Uterus (tissue), 3 donors: ENCODE measurements at regions not wholly inside any gene's neighbourhood (a gene's known extent, or its start where the extent isn't known, plus 50 kb on each side); places are given as distances from the start of the nearest gene placed in this dataset.
"Not testable (repeated sequence)": the region's sequence is repeated elsewhere in the genome, so short reads cannot be mapped to it uniquely, and the experiment has no call there.

Experiments used
- DNase-seq, 2 donors: peaks; one replicate each; pipeline ENCODE4 v3.0.0-alpha.2; 2019 to 2020
- H3K27ac ChIP-seq, 2 donors: fragments of 200-600 bp; sonication (generic); 1 replicate in 1 of 2; 2 replicates in 1 of 2; pipeline ENCODE4 v1.5.1; 2016 to 2018
- H3K27me3 ChIP-seq, 2 donors: fragments of 200-600 bp; sonication (generic); one replicate each; pipeline ENCODE4 v1.5.1; 2018 to 2019; ENCODE audit warnings: control low read depth in 1 of 2
- H3K36me3 ChIP-seq, 2 donors: fragments of 200-600 bp; sonication (generic); one replicate each; pipeline ENCODE4 v1.5.1; 2019; ENCODE audit warnings: control low read depth in 1 of 2
- H3K4me1 ChIP-seq, 2 donors: fragments of 200-600 bp; sonication (generic); one replicate each; pipeline ENCODE4 v1.5.1; 2018 to 2019; ENCODE audit warnings: control low read depth in 1 of 2
- H3K4me3 ChIP-seq, 2 donors: fragments of 200-600 bp; sonication (generic); 1 replicate in 1 of 2; 2 replicates in 1 of 2; pipeline ENCODE4 v1.5.1; 2018 to 2019; ENCODE audit warnings: mild to moderate bottlenecking in 1 of 2
- H3K9me3 ChIP-seq, 2 donors: fragments of 200-600 bp; sonication (generic); one replicate each; pipeline ENCODE4 v1.5.1; 2019; ENCODE audit warnings: control low read depth in 1 of 2
- POLR2A ChIP-seq, 2 donors: fragments of 450-650 bp; IDR thresholded peaks; one replicate each; pipeline ENCODE4 v1.6.1; 2016; ENCODE audit warnings: antibody characterized with exemption in 2 of 2, mild to moderate bottlenecking in 1 of 2, moderate library complexity in 1 of 2
- intact Hi-C: fragments of 100-400 bp; cut with DNase I; formaldehyde crosslinking; loops from one replicate; pipeline ENCODE4 v1.15.1; 2023; ENCODE audit warnings: low total_unique reads
- TF ChIP-seq, protein P1 (sequence below), 4 experiments: fragments of 200-600 bp in 2 of 4; fragments of 450-650 bp in 2 of 4; sonication (generic) in 2 of 4; IDR thresholded peaks; one replicate each; pipeline ENCODE4 v1.5.1; 2016 to 2019; ENCODE audit warnings: antibody characterized with exemption in 4 of 4, mild to moderate bottlenecking in 2 of 4, moderate library complexity in 1 of 4
- donor health status: DM: yes; HTN: yes; CAD: no.

DNA sequence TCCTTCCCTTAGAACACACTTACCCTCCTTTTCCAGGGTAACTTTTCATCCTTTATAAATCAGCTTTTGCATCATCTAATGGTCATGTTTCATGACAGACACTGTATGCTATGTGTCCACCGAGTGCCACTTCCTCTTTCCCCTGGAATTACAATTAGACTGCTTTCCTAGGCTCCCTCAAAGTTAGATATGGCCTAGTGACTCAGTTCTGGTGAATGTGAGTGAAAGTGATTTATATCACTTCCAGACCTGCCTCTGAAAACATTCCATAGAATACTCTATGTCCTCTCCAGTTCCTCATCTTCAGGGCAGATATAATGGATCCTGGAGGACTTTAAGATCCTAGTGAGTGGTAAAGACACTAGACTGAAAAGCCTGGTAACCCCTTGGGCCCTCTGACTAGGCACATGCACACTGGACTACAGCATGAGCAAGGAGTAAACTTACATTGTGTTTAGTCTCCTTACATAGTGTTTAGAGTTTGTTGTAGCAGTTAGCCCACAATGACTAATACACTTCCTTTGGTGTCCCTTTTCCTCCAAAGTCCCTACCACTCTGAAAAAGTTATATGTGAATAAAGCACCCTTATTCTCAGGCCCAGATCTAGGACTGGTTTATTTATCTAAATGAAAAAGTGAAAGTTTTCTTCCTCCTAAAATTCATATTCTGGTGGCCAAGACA is 59.3 kb downstream of the GPR88 start:
- Histone ChIP-seq H3K4me1 (no peaks in the 10 kb centered on the region), H3K27ac (no peak overlapping the region), H3K9me3 (no peaks in the 10 kb centered on the region), H3K27me3 (no peaks in the 10 kb centered on the region), H3K36me3 (no peaks in the 10 kb centered on the region), H3K4me3 (no peak overlapping the region)
- intact Hi-C loops, result no loop called here
- DNase-seq, result no peak
- no peak for TF ChIP-seq POLR2A (IDR thresholded peaks at IDR 0.05)
- TF ChIP-seq, protein P1, sequence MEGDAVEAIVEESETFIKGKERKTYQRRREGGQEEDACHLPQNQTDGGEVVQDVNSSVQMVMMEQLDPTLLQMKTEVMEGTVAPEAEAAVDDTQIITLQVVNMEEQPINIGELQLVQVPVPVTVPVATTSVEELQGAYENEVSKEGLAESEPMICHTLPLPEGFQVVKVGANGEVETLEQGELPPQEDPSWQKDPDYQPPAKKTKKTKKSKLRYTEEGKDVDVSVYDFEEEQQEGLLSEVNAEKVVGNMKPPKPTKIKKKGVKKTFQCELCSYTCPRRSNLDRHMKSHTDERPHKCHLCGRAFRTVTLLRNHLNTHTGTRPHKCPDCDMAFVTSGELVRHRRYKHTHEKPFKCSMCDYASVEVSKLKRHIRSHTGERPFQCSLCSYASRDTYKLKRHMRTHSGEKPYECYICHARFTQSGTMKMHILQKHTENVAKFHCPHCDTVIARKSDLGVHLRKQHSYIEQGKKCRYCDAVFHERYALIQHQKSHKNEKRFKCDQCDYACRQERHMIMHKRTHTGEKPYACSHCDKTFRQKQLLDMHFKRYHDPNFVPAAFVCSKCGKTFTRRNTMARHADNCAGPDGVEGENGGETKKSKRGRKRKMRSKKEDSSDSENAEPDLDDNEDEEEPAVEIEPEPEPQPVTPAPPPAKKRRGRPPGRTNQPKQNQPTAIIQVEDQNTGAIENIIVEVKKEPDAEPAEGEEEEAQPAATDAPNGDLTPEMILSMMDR (IDR thresholded peaks at IDR 0.05), result no peak

DNA sequence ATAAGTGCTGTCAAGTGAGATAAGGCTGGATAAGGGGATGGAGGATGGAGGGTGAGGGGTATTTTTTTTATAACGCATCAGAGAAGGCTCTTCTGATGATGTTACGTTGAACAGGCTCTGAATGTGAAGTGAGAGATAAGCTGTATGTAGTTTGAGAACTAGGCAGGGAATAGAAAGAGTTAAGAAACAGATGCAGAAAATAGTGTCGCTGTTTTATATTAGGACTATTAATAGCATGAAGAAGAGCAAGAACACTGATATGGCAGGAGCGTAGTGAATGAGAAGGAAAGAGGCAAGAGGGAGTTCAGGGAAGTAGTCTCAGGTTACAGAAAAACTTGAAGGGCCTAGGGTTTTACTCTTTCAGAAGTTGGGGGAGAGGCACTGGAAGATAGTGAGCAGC is 59.8 kb downstream of the GPR88 start:
- no peaks in the 10 kb centered on the region for H3K27me3 ChIP-seq
- H3K27ac ChIP-seq, result no peak overlapping the region
- H3K4me1 ChIP-seq, result no peaks in the 10 kb centered on the region
- no peak for DNase-seq
- intact Hi-C loops, result no loop called here
- TF ChIP-seq, protein P1 (IDR thresholded peaks at IDR 0.05), result no peak
- TF ChIP-seq POLR2A (IDR thresholded peaks at IDR 0.05), result no peak
- H3K4me3 ChIP-seq, result no peak overlapping the region
- H3K36me3 ChIP-seq, result no peaks in the 10 kb centered on the region
- no peaks in the 10 kb centered on the region for H3K9me3 ChIP-seq

DNA sequence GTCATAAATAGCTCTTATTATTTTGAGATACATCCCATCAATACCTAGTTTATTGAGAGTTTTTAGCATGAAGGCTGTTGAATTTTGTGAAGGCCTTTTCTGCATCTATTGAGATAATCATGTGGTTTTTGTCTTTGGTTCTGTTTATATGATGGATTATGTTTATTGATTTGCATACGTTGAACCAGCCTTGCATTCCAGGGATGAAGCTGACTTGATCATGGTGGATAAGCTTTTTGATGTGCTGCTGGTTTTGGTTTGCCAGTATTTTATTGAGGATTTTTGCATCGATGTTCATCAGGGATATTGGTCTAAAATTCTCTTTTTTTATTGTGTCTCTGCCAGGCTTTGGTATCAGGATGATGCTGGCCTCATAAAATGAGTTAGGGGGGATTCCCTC is 62.4 kb downstream of the GPR88 start:
- not testable (repeated sequence) for H3K4me3 ChIP-seq, DNase-seq, H3K27me3 ChIP-seq, H3K4me1 ChIP-seq, H3K9me3 ChIP-seq, H3K27ac ChIP-seq, H3K36me3 ChIP-seq
- intact Hi-C loops, result loop anchor here (10.0 kb wide), 1 partner anchor 264 kb away; no protein-coding TSS in a partner anchor

DNA sequence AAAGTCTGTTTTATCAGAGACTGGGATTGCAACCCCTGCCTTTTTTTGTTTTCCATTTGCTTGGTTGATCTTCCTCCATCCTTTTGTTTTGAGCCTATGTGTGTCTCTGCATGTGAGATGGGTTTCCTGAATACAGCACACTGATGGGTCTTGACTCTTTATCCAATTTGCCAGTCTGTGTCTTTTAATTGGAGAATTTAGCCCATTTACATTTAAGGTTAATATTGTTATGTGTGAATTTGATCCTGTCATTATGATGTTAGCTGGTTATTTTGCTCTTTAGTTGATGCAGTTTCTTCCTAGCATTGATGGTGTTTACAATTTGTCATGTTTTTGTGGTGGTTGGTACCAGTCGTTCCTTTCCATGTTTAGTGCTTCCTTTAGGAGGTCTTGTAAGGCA is 64.1 kb downstream of the GPR88 start:
- H3K9me3 ChIP-seq, H3K27me3 ChIP-seq, DNase-seq, H3K4me3 ChIP-seq, H3K27ac ChIP-seq, H3K4me1 ChIP-seq, H3K36me3 ChIP-seq: not testable (repeated sequence)
- intact Hi-C loops, result loop anchor here (10.0 kb wide), 1 partner anchor 263 kb away; no protein-coding TSS in a partner anchor

DNA sequence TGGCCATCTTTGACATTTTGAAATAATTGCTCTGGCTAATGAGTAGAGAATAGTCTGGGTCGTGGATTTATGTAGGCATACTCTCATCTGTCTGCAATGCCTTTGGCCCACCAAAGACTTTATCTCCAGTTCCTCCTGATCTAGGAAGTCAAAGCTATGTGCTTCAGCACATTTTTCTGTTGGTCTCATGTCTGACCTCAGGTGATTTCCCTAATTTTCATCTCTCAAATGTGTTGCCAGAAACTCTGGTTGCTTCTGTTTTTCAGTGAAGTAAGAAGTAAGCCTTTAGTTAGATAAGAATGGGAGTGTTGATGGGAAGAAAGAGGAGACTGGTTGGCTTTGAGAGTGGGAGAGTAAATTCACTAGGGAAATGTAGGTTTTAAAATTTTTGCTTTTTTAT is 66.4 kb downstream of the GPR88 start:
- Histone ChIP-seq H3K27me3 (no peaks in the 10 kb centered on the region), H3K36me3 (no peaks in the 10 kb centered on the region), H3K9me3 (no peaks in the 10 kb centered on the region), H3K4me3 (no peak overlapping the region), H3K27ac (no peak overlapping the region), H3K4me1 (no peaks in the 10 kb centered on the region)
- intact Hi-C loops, result loop anchor here (10.0 kb wide), 1 partner anchor 260 kb away; no protein-coding TSS in a partner anchor
- no peak for DNase-seq
- TF ChIP-seq POLR2A (IDR thresholded peaks at IDR 0.05), result no peak

DNA sequence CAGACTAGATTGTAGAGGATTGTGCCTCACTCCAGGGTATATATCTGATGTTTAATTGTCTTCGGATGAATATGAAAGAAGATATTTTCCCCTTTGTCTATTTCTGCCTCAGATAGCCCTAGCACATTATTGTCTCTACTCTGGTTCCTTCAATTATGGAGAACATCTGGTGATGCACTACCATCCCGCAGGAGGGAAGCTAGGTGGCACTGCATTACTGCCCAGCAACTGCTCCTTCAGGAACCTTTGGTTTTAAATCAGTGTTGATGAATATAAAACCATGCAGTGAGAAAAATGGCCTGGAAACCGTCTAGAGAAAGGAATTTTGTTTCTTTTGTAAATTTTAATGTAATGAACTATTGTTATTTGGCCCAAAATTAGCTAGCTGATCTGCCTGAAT is 68.5 kb downstream of the GPR88 start:
- Histone ChIP-seq H3K36me3 (no peaks in the 10 kb centered on the region), H3K4me3 (no peak overlapping the region), H3K4me1 (no peaks in the 10 kb centered on the region), H3K9me3 (no peaks in the 10 kb centered on the region), H3K27ac (no peak overlapping the region), H3K27me3 (no peaks in the 10 kb centered on the region)
- DNase-seq, result peak in 1 of 2 donors; percentile 27
- no peak for TF ChIP-seq POLR2A (IDR thresholded peaks at IDR 0.05)
- TF ChIP-seq, protein P1 (IDR thresholded peaks at IDR 0.05), result peak; percentile 49 to 76 (median 65)
- intact Hi-C loops, result loop anchor here (10.0 kb wide), 1 partner anchor 258 kb away; no protein-coding TSS in a partner anchor
